Keratinocyte (primary cell): ENCODE measurements at regions not wholly inside any gene's neighbourhood (a gene's known extent, or its start where the extent isn't known, plus 50 kb on each side); places are given as distances from the start of the nearest gene placed in this dataset.

Source experiments
- DNase-seq: peaks from one replicate; pipeline ENCODE4 v3.0.0-alpha.2; 2011; ENCODE audit warnings: low read depth, missing footprints, low spot score
- FAIRE-seq: peaks from 2 replicates; lab custom pipeline; 2011; peaks lifted over from hg19 to GRCh38; lab: Jason Lieb, UNC
- H2AFZ ChIP-seq: 2 replicates; pipeline ENCODE4 v1.6.0; 2012; ENCODE audit warnings: low read length, control low read depth, inconsistent platforms; ENCODE audit not compliant: control insufficient read depth
- H3K27ac ChIP-seq: 2 replicates; pipeline ENCODE4 v1.5.1; 2011; ENCODE audit warnings: low read length; ENCODE audit not compliant: control insufficient read depth, insufficient read depth
- H3K27me3 ChIP-seq: 3 replicates; pipeline ENCODE4 v1.6.0; 2011; ENCODE audit warnings: low read length; ENCODE audit not compliant: control insufficient read depth, insufficient read depth; ENCODE audit errors: extremely low read depth
- H3K36me3 ChIP-seq, 2 experiments: 2 replicates in 1 of 2; 3 replicates in 1 of 2; pipeline ENCODE4 v1.5.1; 2011; ENCODE audit warnings: low read length in 2 of 2, mild to moderate bottlenecking in 1 of 2; ENCODE audit not compliant: control insufficient read depth in 2 of 2, insufficient read depth in 2 of 2; ENCODE audit errors: extremely low read depth in 1 of 2
- H3K4me1 ChIP-seq: 3 replicates; pipeline ENCODE4 v1.5.1; 2011; ENCODE audit warnings: low read length; ENCODE audit not compliant: control insufficient read depth, insufficient read depth; ENCODE audit errors: extremely low read depth
- H3K4me2 ChIP-seq: 3 replicates; pipeline ENCODE4 v1.6.0; 2011; ENCODE audit warnings: low read depth, low read length; ENCODE audit not compliant: control insufficient read depth, insufficient read depth; ENCODE audit errors: extremely low read depth
- H3K4me3 ChIP-seq, 3 experiments: fragments of 200-600 bp in 1 of 3; sonication (generic) in 1 of 3; 2 replicates in 2 of 3; 3 replicates in 1 of 3; pipeline ENCODE4 v1.5.1; 2011 to 2016; ENCODE audit warnings: low read length in 3 of 3, mild to moderate bottlenecking in 3 of 3, control low read depth in 2 of 3, inconsistent platforms in 1 of 3, low read depth in 1 of 3, mixed read lengths in 1 of 3, mixed run types in 1 of 3, moderate library complexity in 1 of 3; ENCODE audit not compliant: control insufficient read depth in 2 of 3, insufficient read depth in 2 of 3; ENCODE audit errors: extremely low read depth in 1 of 3
- H3K79me2 ChIP-seq: 2 replicates; pipeline ENCODE4 v1.6.0; 2012; ENCODE audit warnings: low read length; ENCODE audit not compliant: control insufficient read depth, insufficient read depth
- H3K9ac ChIP-seq: 3 replicates; pipeline ENCODE4 v1.6.0; 2011; ENCODE audit warnings: low read length; ENCODE audit not compliant: control insufficient read depth, insufficient read depth; ENCODE audit errors: extremely low read depth
- H3K9me1 ChIP-seq: 3 replicates; pipeline ENCODE4 v1.6.0; 2011; ENCODE audit warnings: low read length; ENCODE audit not compliant: control insufficient read depth, insufficient read depth; ENCODE audit errors: extremely low read depth
- H3K9me3 ChIP-seq: 2 replicates; pipeline ENCODE4 v1.5.1; 2012; ENCODE audit warnings: low read depth, low read length; ENCODE audit not compliant: control insufficient read depth
- H4K20me1 ChIP-seq: 3 replicates; pipeline ENCODE4 v1.6.0; 2011; ENCODE audit warnings: low read length; ENCODE audit not compliant: control insufficient read depth, insufficient read depth; ENCODE audit errors: extremely low read depth
- EZH2 ChIP-seq: IDR thresholded peaks from one replicate; pipeline ENCODE4 v1.6.1; 2012; ENCODE audit warnings: inconsistent platforms, mild to moderate bottlenecking, low read length, moderate library complexity
- dilution Hi-C: fragments of 300-500 bp; cut with MboI; formaldehyde crosslinking; loops from one replicate; pipeline ENCODE4 v1.7.0; 2020; ENCODE audit warnings: low sequenced_read_pairs; ENCODE audit not compliant: extremely low pct_ligation_motif_present
- TF ChIP-seq, protein P1 (sequence below), 3 experiments: IDR thresholded peaks in 1 of 3; conservative IDR thresholded peaks in 1 of 3; optimal IDR thresholded peaks in 1 of 3; 2 replicates in 2 of 3; 3 replicates in 1 of 3; pipeline versions ENCODE3 to v1.5.1; 2011; ENCODE audit warnings: low read length in 3 of 3, mild to moderate bottlenecking in 3 of 3, moderate library complexity in 2 of 3, control low read depth in 1 of 3, inconsistent platforms in 1 of 3; ENCODE audit not compliant: insufficient read depth in 2 of 3; ENCODE audit errors: extremely low read depth in 1 of 3

DNA sequence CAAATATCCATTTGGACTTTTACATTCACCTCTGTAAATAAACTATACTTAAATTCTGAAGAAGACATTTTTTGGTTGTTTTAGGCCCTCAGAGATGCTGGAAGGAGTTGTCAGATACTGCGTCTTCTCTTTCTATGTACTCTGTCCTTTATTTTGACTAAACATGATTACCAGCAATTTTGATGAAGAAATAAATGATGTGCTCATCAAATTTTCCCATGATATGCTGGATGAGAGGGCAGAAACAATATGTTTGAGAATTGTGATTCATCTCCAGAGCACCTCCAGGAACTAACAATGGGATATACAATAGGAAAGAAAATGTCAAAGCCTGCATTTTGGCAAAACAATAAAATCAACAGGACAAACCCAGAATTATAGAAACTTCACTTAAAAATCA lies 481.6 kb upstream of the HS3ST5 start:
- Histone ChIP-seq H3K27me3 (no peaks in the 10 kb centered on the region), H3K4me3 (no peak overlapping the region)
- DNase-seq: no peak

DNA sequence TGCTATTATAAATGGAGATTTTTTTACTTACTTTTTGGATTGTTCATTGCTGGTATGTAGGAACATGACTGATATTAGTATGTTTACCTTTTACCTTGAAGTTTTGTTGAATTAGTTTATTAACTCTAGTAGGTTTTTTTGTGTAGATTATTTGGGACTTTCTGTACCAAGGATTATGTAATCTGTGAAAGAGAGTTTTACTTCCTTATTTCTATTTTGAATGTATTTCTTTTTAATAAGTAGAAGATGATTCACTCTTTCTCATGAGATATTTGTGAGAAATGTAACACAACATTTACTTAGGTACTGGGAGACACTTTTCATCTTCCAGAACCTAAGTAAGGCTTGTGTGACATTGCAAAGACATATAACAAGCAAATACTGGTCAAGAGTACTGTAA lies 473.9 kb upstream of the HS3ST5 start:
- DNase-seq: no peak
- Histone ChIP-seq H3K9me1 (no peaks in the 10 kb centered on the region), H3K4me3 (no peak overlapping the region), H3K36me3 (no peaks in the 10 kb centered on the region), H4K20me1 (no peaks in the 10 kb centered on the region), H3K9me3 (no peaks in the 10 kb centered on the region), H3K27ac (no peak overlapping the region), H3K79me2 (no peaks in the 10 kb centered on the region), H2AFZ (no peak overlapping the region), H3K27me3 (no peaks in the 10 kb centered on the region), H3K9ac (no peak overlapping the region), H3K4me1 (no peaks in the 10 kb centered on the region), H3K4me2 (no peak overlapping the region)
- dilution Hi-C loops: no loop called here
- FAIRE-seq: no peak
- TF ChIP-seq, protein P1, sequence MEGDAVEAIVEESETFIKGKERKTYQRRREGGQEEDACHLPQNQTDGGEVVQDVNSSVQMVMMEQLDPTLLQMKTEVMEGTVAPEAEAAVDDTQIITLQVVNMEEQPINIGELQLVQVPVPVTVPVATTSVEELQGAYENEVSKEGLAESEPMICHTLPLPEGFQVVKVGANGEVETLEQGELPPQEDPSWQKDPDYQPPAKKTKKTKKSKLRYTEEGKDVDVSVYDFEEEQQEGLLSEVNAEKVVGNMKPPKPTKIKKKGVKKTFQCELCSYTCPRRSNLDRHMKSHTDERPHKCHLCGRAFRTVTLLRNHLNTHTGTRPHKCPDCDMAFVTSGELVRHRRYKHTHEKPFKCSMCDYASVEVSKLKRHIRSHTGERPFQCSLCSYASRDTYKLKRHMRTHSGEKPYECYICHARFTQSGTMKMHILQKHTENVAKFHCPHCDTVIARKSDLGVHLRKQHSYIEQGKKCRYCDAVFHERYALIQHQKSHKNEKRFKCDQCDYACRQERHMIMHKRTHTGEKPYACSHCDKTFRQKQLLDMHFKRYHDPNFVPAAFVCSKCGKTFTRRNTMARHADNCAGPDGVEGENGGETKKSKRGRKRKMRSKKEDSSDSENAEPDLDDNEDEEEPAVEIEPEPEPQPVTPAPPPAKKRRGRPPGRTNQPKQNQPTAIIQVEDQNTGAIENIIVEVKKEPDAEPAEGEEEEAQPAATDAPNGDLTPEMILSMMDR (optimal IDR thresholded peaks at IDR 0.05 in 1 of 3, IDR thresholded peaks at IDR 0.05 in 1 of 3, conservative IDR thresholded peaks at IDR 0.05 in 1 of 3; ENCODE audit: extremely low read depth in 1 of 3, insufficient read depth in 2 of 3, low read length in 3 of 3): no peak
- no peak for TF ChIP-seq EZH2

More for the DNA sequence above, 481.6 kb upstream of the HS3ST5 start:
- Histone ChIP-seq H3K79me2 (no peaks in the 10 kb centered on the region), H3K36me3 (no peaks in the 10 kb centered on the region), H3K4me1 (no peaks in the 10 kb centered on the region), H4K20me1 (no peaks in the 10 kb centered on the region), H3K9me1 (no peaks in the 10 kb centered on the region), H3K27ac (no peak overlapping the region), H3K9ac (no peak overlapping the region), H3K9me3 (no peaks in the 10 kb centered on the region), H3K4me2 (no peak overlapping the region), H2AFZ (no peak overlapping the region)
- dilution Hi-C loops: no loop called here
- no peak for TF ChIP-seq EZH2
- TF ChIP-seq, protein P1 (optimal IDR thresholded peaks at IDR 0.05 in 1 of 3, IDR thresholded peaks at IDR 0.05 in 1 of 3, conservative IDR thresholded peaks at IDR 0.05 in 1 of 3; ENCODE audit: extremely low read depth in 1 of 3, insufficient read depth in 2 of 3, low read length in 3 of 3): no peak
- no peak for FAIRE-seq
